Astrocyte of the cerebellum (primary cell): ENCODE measurements at regions not wholly inside any gene's neighbourhood (a gene's known extent, or its start where the extent isn't known, plus 50 kb on each side); places are given as distances from the start of the nearest gene placed in this dataset.

ENCODE experiments used
- DNase-seq: peaks from one replicate; pipeline ENCODE4 v3.0.0-alpha.2; 2011; ENCODE audit warnings: low read depth
- H3K4me3 ChIP-seq: 2 replicates; pipeline ENCODE4 v1.5.1; 2011; ENCODE audit warnings: mild to moderate bottlenecking, low read depth, low read length, moderate library complexity
- CTCF ChIP-seq: IDR thresholded peaks from 2 replicates; pipeline ENCODE4 v1.5.1; 2012; ENCODE audit warnings: low read length, low read depth, moderate library complexity, mild to moderate bottlenecking; ENCODE audit errors: missing control alignments
- in situ Hi-C: cut with HindIII; loops from 2 replicates; pipeline ENCODE4 v1.10.0; 2017; ENCODE audit warnings: low sequenced_read_pairs

GRCh38 chr12:58028294-58028693, 86.9 kb downstream of the ATP23 start:
- no peak for DNase-seq
- no peak for TF ChIP-seq CTCF
- H3K4me3 ChIP-seq: no peak overlapping the region
- in situ Hi-C loops: no loop called here

- TF ChIP-seq CTCF: no peak
- DNase-seq: no peak
- H3K4me3 ChIP-seq: no peak overlapping the region
- in situ Hi-C loops: no loop called here
Measured at GRCh38 chr12:58029260-58029659, 87.9 kb downstream of the ATP23 start.

- no peak for DNase-seq
- in situ Hi-C loops: no loop called here
- no peak overlapping the region for H3K4me3 ChIP-seq
- TF ChIP-seq CTCF: no peak
Measured at GRCh38 chr12:58030566-58031279, 89.4 kb downstream of the ATP23 start.

GRCh38 chr12:58032156-58032555, 90.8 kb downstream of the ATP23 start:
- in situ Hi-C loops: no loop called here
- TF ChIP-seq CTCF: no peak
- H3K4me3 ChIP-seq: no peak overlapping the region
- DNase-seq: no peak

GRCh38 chr12:58033831-58034230, 92.5 kb downstream of the ATP23 start:
- no peak for DNase-seq
- no peak overlapping the region for H3K4me3 ChIP-seq
- TF ChIP-seq CTCF: no peak
- in situ Hi-C loops: no loop called here

- H3K4me3 ChIP-seq: no peak overlapping the region
- in situ Hi-C loops: no loop called here
- no peak for DNase-seq
- TF ChIP-seq CTCF: no peak
Measured at GRCh38 chr12:58034311-58034710, 92.9 kb downstream of the ATP23 start.
